HepG2 (cell line): ENCODE measurements at regions not wholly inside any gene's neighbourhood (a gene's known extent, or its start where the extent isn't known, plus 50 kb on each side); places are given as distances from the start of the nearest gene placed in this dataset.

Source experiments
- EZH2 ChIP-seq: conservative IDR thresholded peaks from 2 replicates; pipeline ENCODE4 v1.6.1; 2012; ENCODE audit warnings: mild to moderate bottlenecking, low read depth, low read length, moderate library complexity
- NFIC ChIP-seq: IDR thresholded peaks from 2 replicates; pipeline ENCODE4 v1.6.1; 2012; ENCODE audit warnings: mild to moderate bottlenecking, low read length, inconsistent platforms

DNA sequence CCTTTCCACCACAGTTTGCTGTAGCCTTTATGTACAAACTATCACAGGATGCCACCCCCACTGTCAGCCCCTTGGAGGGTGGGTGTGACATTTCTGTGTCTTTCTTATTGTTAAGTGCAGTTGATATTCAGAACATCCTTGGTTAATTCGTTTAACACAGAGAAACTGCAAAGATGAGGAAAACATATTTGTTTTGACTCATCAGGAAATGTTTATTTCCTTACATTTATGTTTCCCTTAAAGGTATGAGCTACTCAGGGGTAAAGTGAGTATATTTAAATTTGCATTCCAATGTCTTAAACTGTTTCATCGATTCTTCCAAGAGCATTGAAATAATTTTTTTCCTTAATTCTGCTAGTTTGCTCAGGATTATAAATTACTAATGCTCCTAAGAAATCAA is 243.4 kb downstream of the RDH14 start:
- TF ChIP-seq EZH2: no peak
- no peak for TF ChIP-seq NFIC
